ENCODE measurements at regions not wholly inside any gene's neighbourhood (a gene's known extent, or its start where the extent isn't known, plus 50 kb on each side); places are given as distances from the start of the nearest gene placed in this dataset.

- H3K79me2 ChIP-seq (ENCODE audit: control insufficient read depth, insufficient read depth, low read length): no peaks in the 10 kb centered on the region
- dilution Hi-C loops (cut with MboI; ENCODE audit: extremely low pct_ligation_motif_present, low sequenced_read_pairs): loop anchor here (10.0 kb wide), 1 partner anchor 45 kb away; no protein-coding TSS in a partner anchor
- ChIA-PET POLR2A (interaction anchor here (1.0 to 6.9 kb wide), 7 partner anchors 38 to 935 kb away, joined by 3 to 210 read pairs (median 4); partner anchors contain the start of gene EDN1), CTCF (interaction anchor here (0.8 to 8.1 kb wide), 5 partner anchors 32 to 648 kb away, joined by 3 to 102 read pairs (median 4); no protein-coding TSS in a partner anchor)
- intact Hi-C loops (cut with micrococcal nuclease): loop anchor here (1.0 to 2.0 kb wide), 8 partner anchors 36 to 923 kb away; no protein-coding TSS in a partner anchor
- peak overlapping the region; percentile 53 for H3K4me2 ChIP-seq (ENCODE audit: insufficient read depth, low read length)
- no TSS peak for BruUV-seq (replicated peaks)
- peak; percentile 97 for FAIRE-seq
- H3K9me3 ChIP-seq (replicated peaks; ENCODE audit: control insufficient read depth, insufficient read depth, low read length): no peaks in the 10 kb centered on the region
- no peaks in the 10 kb centered on the region for H4K20me1 ChIP-seq (replicated peaks; ENCODE audit: control insufficient read depth, extremely low read depth, insufficient read depth, low read length)
- peaks cover 51% of the 10 kb centered on the region for H3K4me1 ChIP-seq (ENCODE audit: control insufficient read depth, extremely low read depth, insufficient read depth, low read length)
- no peak overlapping the region for H2AFZ ChIP-seq (ENCODE audit: low read depth, low read length)
- peak overlapping the region; percentile 93 for H3K9ac ChIP-seq (replicated peaks; ENCODE audit: extremely low read depth, insufficient read depth, low read length)
- H3K27me3 ChIP-seq (ENCODE audit: control insufficient read depth in 2 of 2, insufficient read depth in 2 of 2, low read length in 2 of 2): no peaks in the 10 kb centered on the region
- peak overlapping the region; percentile 100 for H3K27ac ChIP-seq (ENCODE audit: insufficient read depth, low read depth, low read length)
- DNase-seq (ENCODE audit: low read depth, low spot score): peak; percentile 99
- TF ChIP-seq MAX (IDR thresholded peaks at IDR 0.05; ENCODE audit: insufficient read depth, insufficient read length): no peak
- TF ChIP-seq GATA2 (IDR thresholded peaks at IDR 0.05; ENCODE audit: insufficient read depth, insufficient read length, low read depth, low read length): peak; percentile 89
- peak; percentile 94 for TF ChIP-seq POLR2AphosphoS5 (IDR thresholded peaks at IDR 0.05; ENCODE audit: insufficient read depth, low read depth, low read length)
- TF ChIP-seq JUN (IDR thresholded peaks at IDR 0.05; ENCODE audit: borderline replicate concordance, insufficient read depth, insufficient read length, low read depth): peak; percentile 97
- TF ChIP-seq MYC (IDR thresholded peaks at IDR 0.05; ENCODE audit: low read depth, low read length): no peak
- peak; percentile 95 for TF ChIP-seq FOS (IDR thresholded peaks at IDR 0.05; ENCODE audit: borderline replicate concordance, insufficient read depth, low read length)
- peak; percentile 79 for TF ChIP-seq POLR2A (IDR thresholded peaks at IDR 0.05; ENCODE audit: low read depth, low read length)
- H3K9me1 ChIP-seq (replicated peaks; ENCODE audit: control insufficient read depth, extremely low read depth, insufficient read depth, low read length): no peaks in the 10 kb centered on the region
- no peak overlapping the region for H3K4me3 ChIP-seq (replicated peaks in 1 of 3; ENCODE audit: insufficient read depth in 1 of 3, low read depth in 1 of 3, low read length in 3 of 3)
- H3K36me3 ChIP-seq (ENCODE audit: control insufficient read depth in 2 of 2, extremely low read depth in 1 of 2, insufficient read depth in 2 of 2, low read length in 2 of 2): no peaks in the 10 kb centered on the region
Observed at GRCh38 chr6:11650025-11650696, 112.6 kb downstream of the TMEM170B start.

All from endothelial cell of umbilical vein (primary cell).